Astrocyte (in vitro differentiated cells and primary cell): ENCODE measurements at regions not wholly inside any gene's neighbourhood (a gene's known extent, or its start where the extent isn't known, plus 50 kb on each side); places are given as distances from the start of the nearest gene placed in this dataset.

Experiments used
- DNase-seq: peaks from one replicate; pipeline ENCODE4 v3.0.0-alpha.2; 2010; ENCODE audit warnings: low read depth
- FAIRE-seq: peaks from 2 replicates; lab custom pipeline; 2011; peaks lifted over from hg19 to GRCh38; lab: Jason Lieb, UNC
- H2AFZ ChIP-seq: 2 replicates; pipeline ENCODE4 v1.6.0; 2012; ENCODE audit warnings: low read depth, low read length, inconsistent platforms
- H3K27ac ChIP-seq: 2 replicates; pipeline ENCODE4 v1.5.1; 2011; ENCODE audit warnings: low read depth, low read length, inconsistent platforms
- H3K27me3 ChIP-seq: 2 replicates; pipeline ENCODE4 v1.6.0; 2011; ENCODE audit warnings: low read length, inconsistent platforms; ENCODE audit not compliant: insufficient read depth
- H3K36me3 ChIP-seq: 2 replicates; pipeline ENCODE4 v1.5.1; 2011; ENCODE audit warnings: low read length, inconsistent platforms; ENCODE audit not compliant: insufficient read depth
- H3K4me1 ChIP-seq: 2 replicates; pipeline ENCODE4 v1.5.1; 2011; ENCODE audit warnings: low read length, inconsistent platforms; ENCODE audit not compliant: insufficient read depth
- H3K4me2 ChIP-seq: 2 replicates; pipeline ENCODE4 v1.6.0; 2012; ENCODE audit warnings: low read length, inconsistent platforms
- H3K4me3 ChIP-seq: 2 replicates; pipeline ENCODE4 v1.5.1; 2011; ENCODE audit warnings: low read depth, mild to moderate bottlenecking, low read length, inconsistent platforms; ENCODE audit not compliant: insufficient read depth
- H3K79me2 ChIP-seq: 2 replicates; pipeline ENCODE4 v1.6.0; 2012; ENCODE audit warnings: mild to moderate bottlenecking, low read length, inconsistent platforms; ENCODE audit not compliant: insufficient read depth
- H3K9ac ChIP-seq: 2 replicates; pipeline ENCODE4 v1.6.0; 2012; ENCODE audit warnings: mild to moderate bottlenecking, low read length, inconsistent platforms
- H3K9me3 ChIP-seq: 2 replicates; pipeline ENCODE4 v1.5.1; 2012; ENCODE audit warnings: low read depth, mild to moderate bottlenecking, low read length, inconsistent platforms; ENCODE audit not compliant: insufficient read depth
- H4K20me1 ChIP-seq: 2 replicates; pipeline ENCODE4 v1.6.0; 2012; ENCODE audit warnings: low read length, inconsistent platforms; ENCODE audit not compliant: insufficient read depth
- H3K27ac Mint-ChIP-seq: one replicate; pipeline ENCODE4 v1.8.0; 2021; ENCODE audit warnings: mild to moderate bottlenecking, mixed read lengths; ENCODE audit not compliant: unreplicated experiment
- H3K27me3 Mint-ChIP-seq: one replicate; pipeline ENCODE4 v1.8.0; 2021; ENCODE audit warnings: low read depth, mixed read lengths; ENCODE audit not compliant: unreplicated experiment
- H3K36me3 Mint-ChIP-seq: one replicate; pipeline ENCODE4 v1.8.0; 2021; ENCODE audit warnings: low read depth, mixed read lengths; ENCODE audit not compliant: unreplicated experiment
- H3K4me1 Mint-ChIP-seq: one replicate; pipeline ENCODE4 v1.8.0; 2021; ENCODE audit warnings: low read depth, mixed read lengths; ENCODE audit not compliant: unreplicated experiment
- H3K4me3 Mint-ChIP-seq: one replicate; pipeline ENCODE4 v1.8.0; 2021; ENCODE audit warnings: mild to moderate bottlenecking, moderate library complexity, mixed read lengths; ENCODE audit not compliant: unreplicated experiment
- H3K9me3 Mint-ChIP-seq: one replicate; pipeline ENCODE4 v1.8.0; 2021; ENCODE audit warnings: mild to moderate bottlenecking, mixed read lengths; ENCODE audit not compliant: unreplicated experiment
- EZH2 ChIP-seq: IDR thresholded peaks from 2 replicates; pipeline ENCODE4 v1.6.1; 2012; ENCODE audit warnings: mild to moderate bottlenecking, low read length, inconsistent platforms; ENCODE audit not compliant: insufficient read depth
- TF ChIP-seq, protein P1 (sequence below): IDR thresholded peaks from 2 replicates; pipeline ENCODE4 v1.5.1; 2011; ENCODE audit warnings: low read depth, mild to moderate bottlenecking, inconsistent platforms, low read length, moderate library complexity; ENCODE audit not compliant: insufficient read depth

GRCh38 chr3:30462721-30463470, 143.5 kb upstream of the TGFBR2 start:
- Histone ChIP-seq H3K4me1 (no peaks in the 10 kb centered on the region), H3K79me2 (no peaks in the 10 kb centered on the region), H3K36me3 (no peaks in the 10 kb centered on the region), H3K27ac (no peak overlapping the region), H2AFZ (no peak overlapping the region), H3K4me3 (no peak overlapping the region), H3K27me3 (no peaks in the 10 kb centered on the region), H4K20me1 (no peaks in the 10 kb centered on the region), H3K9me3 (no peaks in the 10 kb centered on the region), H3K9ac (no peak overlapping the region), H3K4me2 (no peak overlapping the region)
- no peak for FAIRE-seq
- Mint-ChIP-seq H3K36me3 (no peaks in the 10 kb centered on the region), H3K9me3 (peaks cover 5% of the 10 kb centered on the region), H3K4me3 (no peak overlapping the region), H3K27me3 (no peaks in the 10 kb centered on the region), H3K27ac (no peak overlapping the region), H3K4me1 (peaks cover 8% of the 10 kb centered on the region)
- no peak for TF ChIP-seq EZH2
- TF ChIP-seq, protein P1, sequence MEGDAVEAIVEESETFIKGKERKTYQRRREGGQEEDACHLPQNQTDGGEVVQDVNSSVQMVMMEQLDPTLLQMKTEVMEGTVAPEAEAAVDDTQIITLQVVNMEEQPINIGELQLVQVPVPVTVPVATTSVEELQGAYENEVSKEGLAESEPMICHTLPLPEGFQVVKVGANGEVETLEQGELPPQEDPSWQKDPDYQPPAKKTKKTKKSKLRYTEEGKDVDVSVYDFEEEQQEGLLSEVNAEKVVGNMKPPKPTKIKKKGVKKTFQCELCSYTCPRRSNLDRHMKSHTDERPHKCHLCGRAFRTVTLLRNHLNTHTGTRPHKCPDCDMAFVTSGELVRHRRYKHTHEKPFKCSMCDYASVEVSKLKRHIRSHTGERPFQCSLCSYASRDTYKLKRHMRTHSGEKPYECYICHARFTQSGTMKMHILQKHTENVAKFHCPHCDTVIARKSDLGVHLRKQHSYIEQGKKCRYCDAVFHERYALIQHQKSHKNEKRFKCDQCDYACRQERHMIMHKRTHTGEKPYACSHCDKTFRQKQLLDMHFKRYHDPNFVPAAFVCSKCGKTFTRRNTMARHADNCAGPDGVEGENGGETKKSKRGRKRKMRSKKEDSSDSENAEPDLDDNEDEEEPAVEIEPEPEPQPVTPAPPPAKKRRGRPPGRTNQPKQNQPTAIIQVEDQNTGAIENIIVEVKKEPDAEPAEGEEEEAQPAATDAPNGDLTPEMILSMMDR = no peak
- no peak for DNase-seq

- H3K27ac Mint-ChIP-seq = no peak overlapping the region
- FAIRE-seq = no peak
- Histone ChIP-seq H3K79me2 (no peaks in the 10 kb centered on the region), H3K9ac (no peak overlapping the region), H3K4me1 (no peaks in the 10 kb centered on the region), H2AFZ (no peak overlapping the region), H3K4me3 (no peak overlapping the region), H4K20me1 (no peaks in the 10 kb centered on the region), H3K27me3 (no peaks in the 10 kb centered on the region), H3K36me3 (no peaks in the 10 kb centered on the region), H3K27ac (no peak overlapping the region), H3K9me3 (no peaks in the 10 kb centered on the region), H3K4me2 (no peak overlapping the region)
- no peak overlapping the region for H3K4me3 Mint-ChIP-seq
- H3K36me3 Mint-ChIP-seq = no peaks in the 10 kb centered on the region
- H3K27me3 Mint-ChIP-seq = no peaks in the 10 kb centered on the region
- no peak for TF ChIP-seq EZH2
- TF ChIP-seq, protein P1 = no peak
- H3K9me3 Mint-ChIP-seq = no peaks in the 10 kb centered on the region
- H3K4me1 Mint-ChIP-seq = peaks cover 11% of the 10 kb centered on the region
- DNase-seq = no peak
Measured at GRCh38 chr3:30464381-30464780, 142.0 kb upstream of the TGFBR2 start.

DNA sequence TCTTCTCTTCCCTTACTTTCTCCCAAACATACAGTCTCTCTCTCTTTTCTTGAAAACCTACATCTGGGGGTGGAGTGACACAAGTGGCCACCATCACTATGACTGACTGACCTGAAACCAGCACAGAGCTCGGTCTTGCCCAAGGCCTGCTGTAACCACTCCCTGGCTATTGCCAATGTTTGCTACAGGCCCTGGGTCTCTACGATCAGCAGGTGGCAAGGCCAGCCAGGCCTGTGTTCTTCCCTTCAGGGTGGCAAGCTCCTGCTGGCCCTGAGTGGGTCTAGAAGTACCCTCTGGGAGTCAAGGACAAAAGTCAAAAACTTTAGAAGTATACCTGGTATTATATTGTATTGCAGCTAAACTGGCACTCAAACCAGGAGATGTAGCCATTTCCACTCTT, 140.9 kb upstream of the TGFBR2 start:
- no peak overlapping the region for H3K27ac ChIP-seq
- no peaks in the 10 kb centered on the region for H3K79me2 ChIP-seq
- no peaks in the 10 kb centered on the region for H3K27me3 Mint-ChIP-seq
- no peak overlapping the region for H3K4me3 Mint-ChIP-seq
- TF ChIP-seq, protein P1 = no peak
- H3K27me3 ChIP-seq = no peaks in the 10 kb centered on the region
- H4K20me1 ChIP-seq = no peaks in the 10 kb centered on the region
- no peak overlapping the region for H3K4me2 ChIP-seq
- no peak for DNase-seq
- no peaks in the 10 kb centered on the region for H3K36me3 ChIP-seq
- peaks cover under 1% of the 10 kb centered on the region for H3K4me1 ChIP-seq
- H3K27ac Mint-ChIP-seq = no peak overlapping the region
- H3K4me1 Mint-ChIP-seq = peaks cover 16% of the 10 kb centered on the region
- H3K9ac ChIP-seq = no peak overlapping the region
- H3K9me3 ChIP-seq = no peaks in the 10 kb centered on the region
- H3K4me3 ChIP-seq = no peak overlapping the region
- H3K9me3 Mint-ChIP-seq = no peaks in the 10 kb centered on the region
- H3K36me3 Mint-ChIP-seq = no peaks in the 10 kb centered on the region
- H2AFZ ChIP-seq = no peak overlapping the region
- FAIRE-seq = no peak
